ENCODE measurements at regions not wholly inside any gene's neighbourhood (a gene's known extent, or its start where the extent isn't known, plus 50 kb on each side); places are given as distances from the start of the nearest gene placed in this dataset.

DNA sequence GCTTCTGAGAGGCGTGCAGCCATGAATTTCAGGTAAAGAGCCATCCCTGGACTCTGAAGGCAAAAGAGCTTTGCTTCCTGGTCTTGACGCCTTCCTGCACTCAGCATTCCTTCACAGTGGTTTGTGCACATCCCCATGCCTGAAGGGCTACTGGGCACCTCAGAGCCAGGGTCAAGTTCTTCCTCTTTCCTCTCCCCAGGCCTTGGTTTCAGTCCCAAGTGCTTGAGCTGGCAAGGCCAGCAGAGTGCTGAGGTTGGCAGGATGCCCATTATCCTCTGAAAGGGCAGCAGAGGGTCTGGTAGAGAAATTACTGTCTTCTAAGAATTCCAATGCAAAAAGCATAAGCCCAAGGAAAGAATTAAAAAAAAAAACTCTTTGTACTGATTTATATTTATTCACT lies 1064.9 kb downstream of the TTLL7 start:
- TF ChIP-seq, protein P1, sequence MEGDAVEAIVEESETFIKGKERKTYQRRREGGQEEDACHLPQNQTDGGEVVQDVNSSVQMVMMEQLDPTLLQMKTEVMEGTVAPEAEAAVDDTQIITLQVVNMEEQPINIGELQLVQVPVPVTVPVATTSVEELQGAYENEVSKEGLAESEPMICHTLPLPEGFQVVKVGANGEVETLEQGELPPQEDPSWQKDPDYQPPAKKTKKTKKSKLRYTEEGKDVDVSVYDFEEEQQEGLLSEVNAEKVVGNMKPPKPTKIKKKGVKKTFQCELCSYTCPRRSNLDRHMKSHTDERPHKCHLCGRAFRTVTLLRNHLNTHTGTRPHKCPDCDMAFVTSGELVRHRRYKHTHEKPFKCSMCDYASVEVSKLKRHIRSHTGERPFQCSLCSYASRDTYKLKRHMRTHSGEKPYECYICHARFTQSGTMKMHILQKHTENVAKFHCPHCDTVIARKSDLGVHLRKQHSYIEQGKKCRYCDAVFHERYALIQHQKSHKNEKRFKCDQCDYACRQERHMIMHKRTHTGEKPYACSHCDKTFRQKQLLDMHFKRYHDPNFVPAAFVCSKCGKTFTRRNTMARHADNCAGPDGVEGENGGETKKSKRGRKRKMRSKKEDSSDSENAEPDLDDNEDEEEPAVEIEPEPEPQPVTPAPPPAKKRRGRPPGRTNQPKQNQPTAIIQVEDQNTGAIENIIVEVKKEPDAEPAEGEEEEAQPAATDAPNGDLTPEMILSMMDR (conservative IDR thresholded peaks at IDR 0.05; ENCODE audit: low read depth, low read length), result no peak
- H3K4me3 ChIP-seq (ENCODE audit: low read depth, low read length), result no peak overlapping the region
- no peak for DNase-seq (ENCODE audit: low read depth)

DNA sequence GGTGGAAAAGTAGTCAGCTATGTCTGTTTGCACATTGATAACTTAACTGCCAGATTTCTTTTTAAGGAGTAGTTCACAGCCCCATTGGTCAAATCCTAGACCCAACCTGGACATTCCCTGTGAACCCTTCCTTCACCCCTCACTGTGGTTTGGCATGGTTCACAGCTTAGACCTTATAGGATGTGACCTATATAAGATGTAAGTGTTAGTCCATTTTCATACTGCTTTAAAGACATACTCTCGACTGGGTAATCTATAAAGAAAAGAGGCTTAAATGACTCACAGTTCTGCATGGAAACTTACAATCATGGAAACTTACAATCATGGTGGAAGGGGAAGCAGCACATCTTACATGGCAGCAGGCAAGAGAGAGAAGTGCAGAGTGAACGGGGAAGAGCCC lies 1066.2 kb downstream of the TTLL7 start:
- no peak for DNase-seq (ENCODE audit: low read depth)
- TF ChIP-seq, protein P1 (conservative IDR thresholded peaks at IDR 0.05; ENCODE audit: low read depth, low read length), result no peak
- H3K4me3 ChIP-seq (ENCODE audit: low read depth, low read length), result no peak overlapping the region

DNA sequence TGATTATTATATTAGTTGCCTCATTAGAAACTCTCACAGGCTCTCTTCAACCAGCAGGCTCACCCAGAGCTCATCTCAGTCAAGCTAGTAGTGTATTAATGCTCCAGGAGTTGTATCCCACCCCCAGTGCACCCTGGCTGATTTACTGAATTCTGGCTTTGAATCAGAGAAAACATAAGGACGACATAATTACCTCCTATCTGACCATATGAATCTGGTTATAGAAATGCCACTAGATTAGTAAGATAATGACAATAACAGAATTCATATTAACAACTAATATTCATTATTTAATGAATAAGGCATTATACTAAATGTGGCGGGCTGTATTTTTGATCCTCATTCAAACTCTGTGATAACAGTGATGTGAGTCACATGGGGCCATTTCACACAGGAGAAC lies 1066.7 kb downstream of the TTLL7 start:
- TF ChIP-seq, protein P1 (conservative IDR thresholded peaks at IDR 0.05; ENCODE audit: low read depth, low read length), result no peak
- no peak for DNase-seq (ENCODE audit: low read depth)

DNA sequence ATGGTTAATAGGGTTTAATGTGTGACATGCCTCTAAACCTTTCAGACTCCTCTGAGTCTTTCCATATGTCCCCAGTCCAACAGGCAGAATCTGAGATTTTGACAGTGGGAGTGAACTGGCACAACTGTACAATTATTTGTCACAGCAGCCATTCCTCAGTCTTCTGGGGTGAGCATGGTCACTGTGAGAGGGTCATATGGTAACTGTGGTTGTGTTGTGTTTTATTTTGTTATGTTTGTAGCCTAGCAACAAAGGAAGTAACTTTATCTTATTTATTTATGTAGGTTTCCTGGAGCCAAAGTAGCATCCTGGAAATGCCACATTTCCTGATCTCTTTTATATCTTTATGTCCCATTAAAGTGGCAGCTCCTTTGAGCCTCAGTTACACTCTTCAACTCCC lies 1067.9 kb downstream of the TTLL7 start:
- TF ChIP-seq, protein P1 (conservative IDR thresholded peaks at IDR 0.05; ENCODE audit: low read depth, low read length), result no peak
- no peak overlapping the region for H3K4me3 ChIP-seq (ENCODE audit: low read depth, low read length)
- DNase-seq (ENCODE audit: low read depth), result no peak

More for the DNA sequence above, 1066.7 kb downstream of the TTLL7 start:
- H3K4me3 ChIP-seq (ENCODE audit: low read depth, low read length), result no peak overlapping the region

DNA sequence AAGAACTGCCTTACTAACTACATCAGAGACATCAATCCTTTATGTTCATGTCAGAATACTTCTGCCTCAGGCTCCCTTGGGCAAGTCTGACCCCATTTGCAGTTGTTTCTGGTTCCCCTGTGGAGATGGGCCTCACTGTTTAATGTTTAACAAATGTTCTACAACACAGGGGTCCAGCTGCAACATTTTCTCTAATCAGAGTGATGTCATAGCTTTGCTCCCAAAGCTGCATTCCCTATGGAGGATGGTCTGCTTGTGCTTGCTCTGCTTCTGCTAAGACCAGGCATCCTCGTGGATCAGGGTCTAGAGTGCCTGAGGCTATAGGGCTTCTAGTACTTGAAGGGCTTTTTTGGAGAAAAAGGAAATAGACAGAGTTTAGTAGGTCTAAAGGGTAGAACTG lies 1071.2 kb downstream of the TTLL7 start:
- no peak overlapping the region for H3K4me3 ChIP-seq (ENCODE audit: low read depth, low read length)
- TF ChIP-seq, protein P1 (conservative IDR thresholded peaks at IDR 0.05; ENCODE audit: low read depth, low read length), result no peak
- no peak for DNase-seq (ENCODE audit: low read depth)

DNA sequence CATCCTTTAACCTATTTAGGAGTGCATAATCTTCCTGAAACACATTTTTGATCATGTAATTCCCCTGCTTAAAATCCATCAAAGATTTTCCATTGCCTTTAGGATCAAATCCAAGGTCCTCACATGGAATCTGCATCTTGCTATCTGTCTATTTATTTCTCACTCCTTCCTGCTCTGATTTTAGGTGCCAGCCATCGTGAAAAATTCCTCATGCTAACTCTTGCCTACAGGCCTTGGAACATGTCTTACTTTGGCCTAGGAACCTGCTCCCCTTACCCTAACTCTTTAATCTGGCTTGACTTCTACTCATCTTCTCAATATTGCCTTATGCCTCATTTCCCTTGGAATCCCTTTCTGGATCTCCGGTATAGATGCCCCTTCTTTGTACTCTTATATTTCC lies 1074.3 kb downstream of the TTLL7 start:
- H3K4me3 ChIP-seq (ENCODE audit: low read depth, low read length), result no peak overlapping the region
- no peak for DNase-seq (ENCODE audit: low read depth)
- TF ChIP-seq, protein P1 (conservative IDR thresholded peaks at IDR 0.05; ENCODE audit: low read depth, low read length), result no peak

DNA sequence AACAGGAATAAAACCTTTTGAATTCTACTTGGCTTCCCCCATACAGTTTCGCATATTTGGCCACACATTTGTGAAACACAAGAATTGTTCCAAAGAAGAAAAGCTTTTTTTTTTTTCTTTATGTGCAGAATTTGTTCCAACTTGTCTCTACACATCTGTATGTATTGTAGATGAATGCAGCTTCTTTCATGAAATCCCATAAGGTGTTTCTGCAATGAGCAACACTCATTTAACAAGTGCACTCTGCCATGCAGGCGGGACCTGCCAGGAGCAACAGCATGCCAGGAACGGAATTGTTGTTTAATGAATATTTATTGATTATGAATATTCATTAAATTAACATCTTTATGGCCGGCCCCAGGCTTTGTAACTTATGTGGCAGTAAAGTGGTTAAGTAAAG lies 1075.0 kb downstream of the TTLL7 start:
- H3K4me3 ChIP-seq (ENCODE audit: low read depth, low read length), result no peak overlapping the region
- no peak for DNase-seq (ENCODE audit: low read depth)
- TF ChIP-seq, protein P1 (conservative IDR thresholded peaks at IDR 0.05; ENCODE audit: low read depth, low read length), result no peak

All from epithelial cell of proximal tubule (primary cell).